HEK293 (cell line): ENCODE measurements at regions not wholly inside any gene's neighbourhood (a gene's known extent, or its start where the extent isn't known, plus 50 kb on each side); places are given as distances from the start of the nearest gene placed in this dataset.

Source experiments
- BCL11A ChIP-seq: fragments of 450-650 bp; formaldehyde crosslinking; IDR thresholded peaks from 2 replicates; pipeline ENCODE4 v1.5.1; 2016; ENCODE audit warnings: low read depth, missing biosample characterization, missing genetic modification characterization
- MYNN ChIP-seq: fragments of 450-650 bp; formaldehyde crosslinking; IDR thresholded peaks from 2 replicates; pipeline ENCODE4 v1.5.1; 2016; ENCODE audit warnings: missing biosample characterization, missing genetic modification characterization, borderline replicate concordance
- SALL2 ChIP-seq: fragments of 450-650 bp; formaldehyde crosslinking; IDR thresholded peaks from 2 replicates; pipeline ENCODE4 v1.5.0; 2017; ENCODE audit warnings: missing biosample characterization, mild to moderate bottlenecking, missing genetic modification characterization, borderline replicate concordance
- ZNF248 ChIP-seq: fragments of 450-650 bp; formaldehyde crosslinking; IDR thresholded peaks from 2 replicates; pipeline ENCODE4 v1.5.1; 2017; ENCODE audit warnings: missing biosample characterization, missing genetic modification characterization
- ZNF311 ChIP-seq: fragments of 450-650 bp; formaldehyde crosslinking; IDR thresholded peaks from 2 replicates; pipeline ENCODE4 v1.5.1; 2017; ENCODE audit warnings: missing biosample characterization, missing genetic modification characterization, borderline replicate concordance
- ZNF404 ChIP-seq: fragments of 450-650 bp; formaldehyde crosslinking; IDR thresholded peaks from 2 replicates; pipeline ENCODE4 v1.5.1; 2017; ENCODE audit warnings: missing biosample characterization, missing genetic modification characterization
- ZNF658 ChIP-seq: fragments of 450-650 bp; formaldehyde crosslinking; IDR thresholded peaks from 2 replicates; pipeline ENCODE4; 2016; ENCODE audit warnings: missing biosample characterization, missing genetic modification characterization
- ZNF660 ChIP-seq: fragments of 450-650 bp; IDR thresholded peaks from 2 replicates; pipeline ENCODE4 v1.5.1; 2018; ENCODE audit warnings: missing biosample characterization, mild to moderate bottlenecking, missing genetic modification characterization
- ZNF776 ChIP-seq: fragments of 450-650 bp; formaldehyde crosslinking; IDR thresholded peaks from 2 replicates; pipeline ENCODE4 v1.5.0; 2017; ENCODE audit warnings: missing biosample characterization, missing genetic modification characterization, borderline replicate concordance
- ZNF791 ChIP-seq: fragments of 450-650 bp; formaldehyde crosslinking; IDR thresholded peaks from 2 replicates; pipeline ENCODE4 v1.5.1; 2016; ENCODE audit warnings: missing biosample characterization, missing genetic modification characterization
- TF ChIP-seq, protein P1 (sequence below): fragments of 450-650 bp; formaldehyde crosslinking; IDR thresholded peaks from 2 replicates; pipeline ENCODE4 v1.5.1; 2016; ENCODE audit warnings: missing biosample characterization, missing genetic modification characterization
- TF ChIP-seq, protein P2 (sequence below): fragments of 450-650 bp; formaldehyde crosslinking; optimal IDR thresholded peaks from 2 replicates; pipeline ENCODE3; 2016; ENCODE audit warnings: missing biosample characterization, mild to moderate bottlenecking, missing genetic modification characterization
- TF ChIP-seq, protein P3 (sequence below): sonication (generic); formaldehyde crosslinking; IDR thresholded peaks from 2 replicates; pipeline ENCODE4 v1.8.1; 2022; ENCODE audit warnings: mild to moderate bottlenecking, moderate library complexity, missing genetic modification reagents
- TF ChIP-seq, protein P4 (sequence below): fragments of 450-650 bp; formaldehyde crosslinking; IDR thresholded peaks from 2 replicates; pipeline ENCODE4 v1.5.1; 2016; ENCODE audit warnings: missing biosample characterization, missing genetic modification characterization

DNA sequence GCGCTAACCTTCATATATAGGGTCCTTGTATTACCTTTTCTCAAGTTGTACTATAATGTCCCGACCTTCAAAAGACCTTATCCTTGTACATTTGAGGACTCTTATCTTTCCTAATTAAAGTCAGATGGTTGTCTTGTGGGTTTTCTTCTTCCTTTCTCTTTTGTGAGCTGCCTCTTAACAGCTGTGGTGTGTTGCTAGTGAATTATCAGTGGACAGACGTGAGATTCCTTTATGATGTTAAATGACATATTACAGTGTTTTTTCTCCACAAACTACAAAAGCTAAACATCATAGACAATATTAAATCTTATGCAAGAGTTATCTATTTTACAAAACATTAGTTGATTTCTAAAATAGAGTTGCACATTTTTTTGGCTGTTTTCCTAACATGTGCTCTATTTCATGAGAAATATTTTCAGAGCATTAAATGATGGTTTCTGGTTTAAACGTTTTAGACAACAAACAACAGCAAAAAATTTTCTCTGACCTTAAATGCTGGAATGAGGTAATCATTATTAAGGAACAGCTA lies 272.2 kb upstream of the NPVF start:
- TF ChIP-seq, protein P1, sequence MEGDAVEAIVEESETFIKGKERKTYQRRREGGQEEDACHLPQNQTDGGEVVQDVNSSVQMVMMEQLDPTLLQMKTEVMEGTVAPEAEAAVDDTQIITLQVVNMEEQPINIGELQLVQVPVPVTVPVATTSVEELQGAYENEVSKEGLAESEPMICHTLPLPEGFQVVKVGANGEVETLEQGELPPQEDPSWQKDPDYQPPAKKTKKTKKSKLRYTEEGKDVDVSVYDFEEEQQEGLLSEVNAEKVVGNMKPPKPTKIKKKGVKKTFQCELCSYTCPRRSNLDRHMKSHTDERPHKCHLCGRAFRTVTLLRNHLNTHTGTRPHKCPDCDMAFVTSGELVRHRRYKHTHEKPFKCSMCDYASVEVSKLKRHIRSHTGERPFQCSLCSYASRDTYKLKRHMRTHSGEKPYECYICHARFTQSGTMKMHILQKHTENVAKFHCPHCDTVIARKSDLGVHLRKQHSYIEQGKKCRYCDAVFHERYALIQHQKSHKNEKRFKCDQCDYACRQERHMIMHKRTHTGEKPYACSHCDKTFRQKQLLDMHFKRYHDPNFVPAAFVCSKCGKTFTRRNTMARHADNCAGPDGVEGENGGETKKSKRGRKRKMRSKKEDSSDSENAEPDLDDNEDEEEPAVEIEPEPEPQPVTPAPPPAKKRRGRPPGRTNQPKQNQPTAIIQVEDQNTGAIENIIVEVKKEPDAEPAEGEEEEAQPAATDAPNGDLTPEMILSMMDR (tag by site-specific recombination), result no peak
- TF ChIP-seq, protein P2, sequence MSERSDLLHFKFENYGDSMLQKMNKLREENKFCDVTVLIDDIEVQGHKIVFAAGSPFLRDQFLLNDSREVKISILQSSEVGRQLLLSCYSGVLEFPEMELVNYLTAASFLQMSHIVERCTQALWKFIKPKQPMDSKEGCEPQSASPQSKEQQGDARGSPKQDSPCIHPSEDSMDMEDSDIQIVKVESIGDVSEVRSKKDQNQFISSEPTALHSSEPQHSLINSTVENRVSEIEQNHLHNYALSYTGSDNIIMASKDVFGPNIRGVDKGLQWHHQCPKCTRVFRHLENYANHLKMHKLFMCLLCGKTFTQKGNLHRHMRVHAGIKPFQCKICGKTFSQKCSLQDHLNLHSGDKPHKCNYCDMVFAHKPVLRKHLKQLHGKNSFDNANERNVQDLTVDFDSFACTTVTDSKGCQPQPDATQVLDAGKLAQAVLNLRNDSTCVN, result no peak
- TF ChIP-seq, protein P3, sequence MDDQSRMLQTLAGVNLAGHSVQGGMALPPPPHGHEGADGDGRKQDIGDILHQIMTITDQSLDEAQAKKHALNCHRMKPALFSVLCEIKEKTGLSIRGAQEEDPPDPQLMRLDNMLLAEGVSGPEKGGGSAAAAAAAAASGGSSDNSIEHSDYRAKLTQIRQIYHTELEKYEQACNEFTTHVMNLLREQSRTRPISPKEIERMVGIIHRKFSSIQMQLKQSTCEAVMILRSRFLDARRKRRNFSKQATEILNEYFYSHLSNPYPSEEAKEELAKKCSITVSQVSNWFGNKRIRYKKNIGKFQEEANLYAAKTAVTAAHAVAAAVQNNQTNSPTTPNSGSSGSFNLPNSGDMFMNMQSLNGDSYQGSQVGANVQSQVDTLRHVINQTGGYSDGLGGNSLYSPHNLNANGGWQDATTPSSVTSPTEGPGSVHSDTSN (CRISPR knock-in tag), result no peak
- TF ChIP-seq ZNF776 (tag by site-specific recombination) (no peak), ZNF311 (no peak), ZNF404 (tag by site-specific recombination) (no peak), ZNF791 (tag by site-specific recombination) (no peak), ZNF248 (tag by site-specific recombination) (no peak), SALL2 (tag by site-specific recombination) (no peak), MYNN (no peak), ZNF660 (tag by site-specific recombination) (no peak), BCL11A (no peak), ZNF658 (tag by site-specific recombination) (no peak)
- TF ChIP-seq, protein P4, sequence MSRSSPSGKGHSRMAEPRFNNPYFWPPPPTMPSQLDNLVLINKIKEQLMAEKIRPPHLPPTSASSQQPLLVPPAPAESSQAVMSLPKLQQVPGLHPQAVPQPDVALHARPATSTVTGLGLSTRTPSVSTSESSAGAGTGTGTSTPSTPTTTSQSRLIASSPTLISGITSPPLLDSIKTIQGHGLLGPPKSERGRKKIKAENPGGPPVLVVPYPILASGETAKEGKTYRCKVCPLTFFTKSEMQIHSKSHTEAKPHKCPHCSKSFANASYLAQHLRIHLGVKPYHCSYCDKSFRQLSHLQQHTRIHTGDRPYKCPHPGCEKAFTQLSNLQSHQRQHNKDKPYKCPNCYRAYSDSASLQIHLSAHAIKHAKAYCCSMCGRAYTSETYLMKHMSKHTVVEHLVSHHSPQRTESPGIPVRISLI, result no peak
